ENCODE measurements at regions not wholly inside any gene's neighbourhood (a gene's known extent, or its start where the extent isn't known, plus 50 kb on each side); places are given as distances from the start of the nearest gene placed in this dataset.
"Not testable (repeated sequence)": the region's sequence is repeated elsewhere in the genome, so short reads cannot be mapped to it uniquely, and the experiment has no call there.

DNA sequence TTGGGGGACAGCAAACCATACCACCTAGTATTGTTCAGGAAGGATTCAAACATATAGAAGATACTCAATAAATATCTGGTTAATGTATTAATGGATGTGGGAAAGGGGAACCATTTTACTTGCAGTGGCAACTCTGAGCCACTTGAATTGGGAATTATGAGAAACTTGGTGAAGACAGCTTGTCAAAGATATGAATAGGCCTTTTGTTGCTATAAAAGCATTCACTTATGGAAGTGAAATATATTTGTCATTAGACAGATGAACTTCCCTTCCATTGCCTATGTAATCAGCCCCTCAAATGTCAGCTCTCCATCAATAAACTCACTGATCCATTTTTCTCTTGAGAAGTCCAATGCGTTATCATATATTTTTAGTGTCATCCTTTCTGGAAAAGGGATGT lies 56.1 kb downstream of the GPR85 start:
- DNase-seq (ENCODE audit: low read depth), result no peak

DNA sequence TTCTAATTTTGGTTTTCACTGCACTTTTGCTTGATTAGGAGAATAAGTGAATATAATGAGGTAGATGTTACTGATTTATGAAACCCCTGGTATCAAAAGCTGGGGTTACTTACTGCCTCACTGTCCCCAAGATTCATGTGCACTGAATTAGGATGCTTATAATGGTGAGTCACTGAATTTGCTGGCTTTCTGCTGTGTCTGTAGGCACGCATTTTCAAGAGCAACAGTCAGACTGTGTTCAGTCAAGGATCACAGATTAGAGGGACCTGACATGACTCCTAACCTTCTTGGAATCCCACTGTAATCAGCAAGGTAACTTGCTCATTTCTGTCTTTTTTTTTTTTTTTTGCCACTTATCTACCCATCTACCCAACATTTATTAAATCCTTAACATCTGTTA lies 59.7 kb downstream of the GPR85 start:
- peak; percentile 11 for DNase-seq (ENCODE audit: low read depth)

DNA sequence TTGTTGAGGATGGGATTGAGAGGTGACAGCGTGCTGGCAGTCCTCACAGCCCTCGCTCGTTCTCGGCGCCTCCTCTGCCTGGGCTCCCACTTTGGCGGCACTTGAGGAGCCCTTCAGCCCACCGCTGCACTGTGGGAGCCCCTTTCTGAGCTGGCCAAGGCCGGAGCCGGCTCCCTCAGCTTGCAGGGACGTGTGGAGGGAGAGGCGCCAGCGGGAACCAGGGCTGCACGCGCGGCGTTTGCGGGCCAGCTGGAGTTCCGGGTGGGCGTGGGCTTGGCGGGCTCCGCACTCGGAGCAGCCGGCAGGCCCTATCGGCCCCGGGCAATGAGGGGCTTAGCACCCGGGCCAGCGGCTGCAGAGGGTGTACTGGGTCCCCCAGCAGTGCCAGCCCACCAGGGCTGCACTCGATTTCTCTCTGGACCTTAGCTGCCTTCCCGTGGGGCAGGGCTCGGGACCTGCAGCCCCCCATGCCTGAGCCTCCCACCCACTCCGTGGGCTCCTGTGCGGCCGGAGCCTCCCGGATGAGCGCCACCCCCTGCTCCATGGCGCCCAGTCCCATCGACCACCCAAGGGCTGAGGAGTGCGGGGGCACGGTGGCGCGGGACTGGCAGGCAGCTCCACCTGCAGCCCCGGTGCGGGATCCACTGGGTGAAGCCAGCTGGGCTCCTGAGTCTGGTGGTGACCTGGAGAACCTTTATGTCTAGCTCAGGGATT lies 69.3 kb downstream of the GPR85 start:
- not testable (repeated sequence) for DNase-seq (ENCODE audit: low read depth)

DNA sequence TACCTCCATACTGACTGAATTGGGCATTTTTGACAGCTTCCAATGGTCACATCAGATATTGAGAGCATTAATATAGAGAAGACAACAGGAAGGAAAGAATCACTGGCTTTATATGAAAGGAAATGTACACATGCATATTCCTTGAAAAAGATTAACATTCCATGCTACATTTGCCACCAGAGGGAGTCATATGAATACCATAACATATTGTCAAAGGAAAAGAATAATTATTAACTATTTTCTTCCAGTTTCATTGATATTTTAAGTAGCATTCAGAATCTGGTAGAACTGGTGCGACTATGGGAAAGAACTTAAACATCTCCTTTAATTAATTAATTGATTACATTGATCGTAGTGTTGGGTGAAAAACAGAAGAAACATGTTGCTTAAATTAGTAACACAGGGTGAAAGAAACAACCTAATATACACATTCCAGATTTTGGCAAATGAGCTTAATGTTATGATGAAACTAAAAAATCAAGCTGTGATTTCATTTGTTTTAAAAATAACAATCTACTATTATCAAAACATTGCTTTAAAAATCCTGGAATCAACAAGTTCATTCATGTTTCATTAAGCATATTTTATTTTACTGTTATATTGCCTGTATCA lies 71.5 kb downstream of the GPR85 start:
- DNase-seq (ENCODE audit: low read depth), result no peak

DNA sequence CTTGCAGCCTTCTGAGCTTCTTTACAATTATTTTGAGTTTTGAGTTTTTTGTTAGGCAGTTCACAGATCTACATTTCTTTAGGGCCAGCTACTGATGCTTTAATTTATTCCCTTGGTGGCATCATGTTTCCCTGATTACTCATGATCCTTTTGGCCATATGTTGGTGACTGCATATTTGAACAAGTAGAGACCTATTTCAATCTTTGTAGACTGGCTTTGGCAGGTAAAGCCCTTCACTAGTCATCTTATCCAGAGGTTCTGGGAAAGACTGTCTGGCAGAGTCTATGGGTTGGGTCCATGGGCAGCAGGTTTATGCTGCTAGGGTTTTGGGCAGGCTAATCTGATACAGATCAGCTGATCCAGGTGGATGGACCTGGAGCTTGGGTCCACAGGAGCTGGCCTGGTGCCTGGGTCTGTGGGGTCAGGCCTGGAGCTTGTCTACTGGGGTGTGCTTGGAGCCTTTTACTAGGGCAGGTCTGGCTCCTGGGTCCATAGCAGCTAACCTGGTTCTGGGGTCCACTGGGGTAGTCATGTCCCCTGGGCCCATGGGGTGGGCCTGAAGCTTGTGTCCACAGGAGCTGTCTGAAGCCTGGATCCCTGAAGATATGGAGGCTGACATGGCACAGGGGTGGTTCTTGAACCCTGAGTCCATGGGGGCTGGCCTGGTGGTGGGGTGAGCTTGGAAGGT lies 72.7 kb downstream of the GPR85 start:
- DNase-seq (ENCODE audit: low read depth), result no peak

DNA sequence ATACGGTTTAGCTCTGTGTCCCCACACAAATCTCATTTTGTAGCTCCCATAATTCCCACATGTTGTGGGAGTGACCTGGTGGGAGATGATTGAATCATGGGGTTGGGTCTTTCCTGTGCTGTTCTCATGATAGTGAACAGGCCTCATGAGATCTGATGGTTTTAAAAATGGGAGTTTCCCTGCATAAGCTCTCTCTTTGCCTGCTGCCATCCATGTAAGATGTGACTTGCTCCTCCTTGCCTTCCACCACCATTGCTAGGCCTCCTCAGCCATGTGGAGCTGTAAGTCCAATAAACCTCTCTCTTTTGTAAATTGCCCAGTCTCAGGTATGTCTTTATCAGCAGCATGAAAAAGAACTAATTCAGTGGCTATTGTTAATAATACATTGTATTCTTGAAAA lies 73.8 kb downstream of the GPR85 start:
- not testable (repeated sequence) for DNase-seq (ENCODE audit: low read depth)

DNA sequence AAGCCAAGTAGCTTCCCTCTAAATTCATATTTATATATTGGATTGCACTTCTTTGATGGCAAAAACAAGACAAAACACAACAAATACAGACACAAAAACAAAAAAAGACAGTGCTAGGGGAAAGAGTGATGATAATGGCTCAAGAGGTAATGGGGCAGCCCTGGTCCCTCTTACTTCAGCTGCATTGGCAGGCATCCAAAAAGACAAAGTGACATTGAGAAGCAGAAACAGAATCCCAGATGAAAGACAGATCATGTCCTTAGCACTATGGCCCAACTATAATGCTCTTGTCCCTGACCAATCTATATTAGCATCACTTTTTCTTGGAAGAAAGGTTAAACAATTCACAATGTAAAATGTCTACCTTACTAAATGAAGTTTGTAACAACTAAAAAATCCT lies 76.2 kb downstream of the GPR85 start:
- DNase-seq (ENCODE audit: low read depth), result no peak

DNA sequence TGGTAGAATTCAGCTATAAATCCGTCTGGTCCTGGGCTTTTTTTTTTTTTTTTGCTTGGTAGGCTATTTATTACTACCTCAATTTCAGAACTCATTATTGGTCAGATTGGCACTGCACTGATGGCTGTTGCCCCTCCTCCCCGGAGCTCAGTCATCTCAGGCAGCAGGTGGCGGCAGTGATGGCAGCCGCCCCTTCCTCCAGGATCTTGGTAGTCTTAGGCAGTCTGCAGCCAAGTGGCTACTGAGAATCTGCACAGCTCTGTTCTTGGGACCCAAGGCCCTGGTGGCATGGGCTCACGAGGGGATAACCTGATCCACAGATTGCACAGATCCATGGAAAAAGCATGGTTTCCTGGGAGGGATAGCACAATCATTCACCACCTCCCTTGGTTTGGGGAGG lies 77.9 kb downstream of the GPR85 start:
- DNase-seq (ENCODE audit: low read depth), result no peak

DNA sequence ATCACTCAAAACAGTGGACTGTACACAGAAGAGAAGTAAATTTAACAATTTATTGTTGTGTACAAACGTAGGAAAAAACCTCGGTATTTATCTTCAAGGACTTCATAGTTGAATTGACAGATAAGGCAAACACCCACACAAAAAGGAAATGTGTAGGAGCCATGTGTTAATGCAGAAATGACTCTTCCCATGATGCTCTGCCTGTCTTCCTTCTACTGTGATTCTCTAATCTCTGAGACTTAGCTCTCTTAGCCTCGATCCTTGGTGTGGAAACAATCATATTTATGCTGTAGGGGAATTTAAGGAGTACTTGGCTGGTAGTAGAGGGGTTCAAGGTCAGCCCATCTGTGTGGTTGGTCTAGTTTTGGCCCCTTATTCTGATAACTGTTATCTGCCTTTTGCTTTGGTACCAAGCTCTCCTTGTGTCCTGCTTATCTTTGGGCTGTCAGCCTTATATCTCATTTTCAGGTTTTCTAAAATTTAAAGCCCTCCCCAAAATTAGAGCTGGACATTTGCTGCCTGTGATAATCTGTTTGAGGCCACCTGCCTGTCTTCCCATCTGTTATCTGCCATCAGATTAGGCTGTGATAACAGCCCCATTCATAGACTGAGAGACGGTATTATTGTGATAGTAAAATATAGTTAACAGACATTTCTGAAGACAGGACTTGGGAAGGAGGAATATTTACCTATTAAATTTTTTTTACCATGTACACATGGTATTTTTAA lies 81.7 kb downstream of the GPR85 start:
- no peak for DNase-seq (ENCODE audit: low read depth)

DNA sequence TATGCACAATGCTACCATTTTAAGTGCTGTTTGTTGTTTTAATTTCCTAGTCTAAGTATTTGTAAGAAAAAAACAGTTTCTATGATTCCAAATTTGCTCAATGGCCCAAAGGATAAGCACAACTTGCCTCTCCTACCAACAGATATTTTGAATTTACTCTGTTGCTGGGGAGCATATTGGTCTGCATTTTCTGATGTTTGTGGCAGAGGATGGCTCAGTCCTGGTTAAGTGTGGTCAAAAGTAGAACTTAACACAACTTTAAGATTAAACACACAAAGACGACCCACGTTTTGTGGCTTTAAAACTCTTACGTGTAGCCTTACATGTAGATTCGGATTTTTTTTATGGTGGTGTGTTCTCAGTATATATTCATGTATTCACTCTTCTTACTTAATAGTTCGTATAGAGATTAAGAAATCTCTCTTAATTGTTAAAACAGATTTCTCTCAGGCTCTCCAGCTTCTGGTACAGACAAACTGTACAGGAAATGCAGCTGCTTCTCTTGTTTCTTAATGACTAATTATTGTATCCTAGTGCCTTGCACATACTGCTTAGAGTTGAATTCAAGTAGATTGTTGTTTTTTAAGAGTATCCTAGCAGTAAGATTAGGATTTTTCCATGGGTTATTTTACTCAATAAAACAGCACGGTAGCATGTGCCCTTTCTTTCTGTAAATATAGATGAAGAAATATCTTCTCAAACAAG lies 86.2 kb downstream of the GPR85 start:
- no peak for DNase-seq (ENCODE audit: low read depth)

DNA sequence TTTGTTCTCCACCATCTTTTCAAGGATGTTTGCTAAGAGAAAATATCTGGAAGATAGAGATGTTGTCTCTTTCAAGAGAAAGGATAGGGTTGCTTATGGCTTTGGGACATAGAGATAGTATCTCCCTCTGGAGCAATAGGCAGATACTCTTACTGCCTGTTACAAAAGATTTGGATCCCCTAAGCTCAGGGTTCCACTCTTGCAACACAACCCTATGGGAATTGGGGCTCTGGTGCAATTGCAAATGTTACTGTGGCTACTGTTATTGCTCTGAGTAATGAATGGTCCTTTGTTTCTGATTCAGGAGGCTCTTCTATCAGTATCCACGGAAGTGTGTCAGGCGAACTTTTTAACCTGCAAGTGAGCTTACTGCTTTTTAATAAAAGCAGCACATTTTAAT lies 88.8 kb downstream of the GPR85 start:
- DNase-seq (ENCODE audit: low read depth), result no peak

DNA sequence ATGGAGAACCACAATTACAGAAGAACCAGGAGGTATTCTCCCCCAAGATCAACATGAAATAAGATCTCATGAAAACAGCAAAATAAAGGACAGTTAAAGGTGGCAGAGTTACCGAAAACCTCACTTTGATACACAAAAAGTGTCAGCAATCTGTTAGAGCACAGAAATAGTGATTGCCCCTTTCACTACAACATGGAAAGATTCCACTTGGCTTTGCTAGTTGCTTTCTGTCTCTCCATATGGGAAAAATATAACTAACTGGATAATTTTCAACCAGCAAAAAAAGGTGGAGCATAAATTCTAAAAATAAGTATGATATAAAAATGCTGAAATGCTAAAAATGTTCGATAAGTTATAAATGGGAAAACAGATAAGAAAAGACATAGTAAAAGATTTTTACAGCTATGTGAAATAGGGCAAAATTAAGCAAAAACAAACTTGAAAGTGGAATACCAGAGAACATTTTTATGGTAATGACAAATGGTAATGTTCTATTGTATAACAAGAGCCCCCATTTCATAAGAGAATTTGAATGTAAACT lies 90.2 kb downstream of the GPR85 start:
- no peak for DNase-seq (ENCODE audit: low read depth)

DNA sequence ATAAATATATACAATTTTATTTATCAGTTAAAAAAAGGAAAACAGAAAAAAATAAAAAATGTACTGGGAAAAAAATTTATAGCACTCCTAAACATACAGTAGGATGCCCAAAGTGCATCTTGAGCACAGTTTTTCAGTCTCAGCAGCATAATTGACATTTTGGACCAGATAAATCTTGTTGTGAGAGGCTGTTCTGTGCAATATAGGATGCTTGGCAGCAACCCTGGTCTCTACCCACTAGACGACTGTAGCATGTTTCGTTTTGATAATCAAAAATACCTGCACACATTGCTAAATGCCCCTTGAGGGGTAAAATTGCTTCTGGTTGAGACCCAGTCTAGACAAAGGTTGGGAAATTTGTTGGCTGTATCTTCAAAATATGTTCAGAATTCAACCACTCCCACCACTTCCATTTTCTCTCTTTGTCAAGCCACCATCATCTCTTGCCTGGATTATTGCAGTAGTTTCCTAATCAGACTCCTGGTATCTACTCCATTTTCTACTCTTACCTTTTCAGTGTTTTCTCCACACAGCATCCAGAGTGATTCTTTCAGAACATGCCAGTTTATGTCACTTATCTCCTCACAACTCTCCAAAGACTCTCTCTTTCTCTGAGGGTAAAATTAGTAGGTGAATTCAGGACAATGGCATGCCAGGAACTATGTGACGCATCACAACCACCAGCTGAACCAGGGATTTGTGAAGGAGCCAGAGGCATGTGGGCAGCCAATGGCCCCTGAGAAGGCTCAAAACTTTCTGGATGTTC lies 91.4 kb downstream of the GPR85 start:
- no peak for DNase-seq (ENCODE audit: low read depth)

DNA sequence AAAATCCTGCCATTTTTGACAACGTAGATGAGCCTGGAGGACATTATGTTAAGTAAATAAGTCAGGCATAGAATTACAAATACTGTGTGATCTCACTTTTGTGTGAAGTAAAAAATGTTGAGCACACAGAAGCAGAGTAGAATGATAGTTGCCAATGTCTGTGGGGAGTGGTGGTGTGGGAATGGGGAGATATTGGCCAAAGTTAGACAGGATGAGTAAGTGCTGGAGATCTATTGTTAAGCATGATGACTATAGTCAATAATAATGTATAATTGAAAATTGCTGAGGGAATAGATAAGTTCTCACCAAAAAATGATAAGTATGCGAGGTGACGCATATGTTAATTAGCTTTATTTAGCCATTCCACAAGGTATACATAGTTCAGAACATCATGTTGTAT lies 92.0 kb downstream of the GPR85 start:
- no peak for DNase-seq (ENCODE audit: low read depth)

DNA sequence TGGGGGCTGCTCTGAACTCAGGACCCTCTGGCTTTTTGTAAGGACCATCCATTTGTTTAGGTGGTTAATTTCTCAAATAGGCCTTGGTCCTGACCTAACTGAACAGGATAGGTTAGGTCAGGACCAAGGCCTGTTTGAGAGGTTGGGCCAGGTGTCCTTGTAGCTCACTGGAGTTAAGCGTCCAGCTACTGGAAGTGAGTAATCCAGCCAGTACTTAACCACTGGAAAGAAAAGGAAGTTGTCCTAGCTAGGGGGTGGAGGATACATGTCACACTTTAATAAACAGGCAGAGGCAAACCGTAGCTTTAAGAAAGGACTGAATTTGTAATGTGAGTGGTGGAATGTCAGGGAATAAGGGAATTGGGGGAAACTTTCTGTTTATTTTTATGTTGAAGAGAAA lies 96.0 kb downstream of the GPR85 start:
- no peak for DNase-seq (ENCODE audit: low read depth)

DNA sequence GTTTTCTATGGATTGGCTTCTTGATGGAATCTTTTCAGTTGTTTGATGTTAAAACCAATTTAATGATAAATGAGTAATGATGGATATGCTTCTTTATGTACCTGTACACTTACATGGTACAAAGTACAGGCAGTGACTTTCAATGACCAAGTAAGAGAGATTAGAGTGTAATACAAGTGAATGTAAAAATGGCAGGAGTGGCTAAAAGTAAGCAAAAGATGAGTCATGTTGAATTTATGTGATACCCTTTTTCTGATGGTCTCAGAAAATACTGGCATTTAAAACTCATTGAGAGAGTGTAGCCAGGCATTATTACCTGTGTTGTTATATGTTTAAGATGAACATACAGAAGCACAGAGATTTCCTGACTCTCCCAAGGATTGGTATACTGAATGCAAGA lies 97.1 kb downstream of the GPR85 start:
- DNase-seq (ENCODE audit: low read depth), result no peak

DNA sequence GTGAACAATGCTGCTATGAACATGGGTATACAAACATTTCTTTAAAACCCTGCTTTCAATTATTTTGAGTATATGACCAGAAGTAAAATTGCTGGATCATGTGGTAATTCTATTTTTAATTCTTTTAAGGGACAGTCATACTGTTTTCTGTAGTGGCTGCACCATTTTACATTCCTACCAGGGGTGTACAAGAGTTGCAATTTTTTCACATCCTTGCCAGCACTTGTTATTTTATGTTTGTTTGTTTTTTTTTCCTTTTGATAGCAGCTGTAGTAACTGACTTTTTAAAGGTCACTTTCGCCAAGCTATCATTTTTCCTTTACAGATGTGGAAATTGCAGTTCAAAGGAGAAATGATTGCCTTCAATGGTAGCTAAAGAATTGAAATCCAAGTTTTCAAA lies 99.5 kb downstream of the GPR85 start:
- DNase-seq (ENCODE audit: low read depth), result no peak

DNA sequence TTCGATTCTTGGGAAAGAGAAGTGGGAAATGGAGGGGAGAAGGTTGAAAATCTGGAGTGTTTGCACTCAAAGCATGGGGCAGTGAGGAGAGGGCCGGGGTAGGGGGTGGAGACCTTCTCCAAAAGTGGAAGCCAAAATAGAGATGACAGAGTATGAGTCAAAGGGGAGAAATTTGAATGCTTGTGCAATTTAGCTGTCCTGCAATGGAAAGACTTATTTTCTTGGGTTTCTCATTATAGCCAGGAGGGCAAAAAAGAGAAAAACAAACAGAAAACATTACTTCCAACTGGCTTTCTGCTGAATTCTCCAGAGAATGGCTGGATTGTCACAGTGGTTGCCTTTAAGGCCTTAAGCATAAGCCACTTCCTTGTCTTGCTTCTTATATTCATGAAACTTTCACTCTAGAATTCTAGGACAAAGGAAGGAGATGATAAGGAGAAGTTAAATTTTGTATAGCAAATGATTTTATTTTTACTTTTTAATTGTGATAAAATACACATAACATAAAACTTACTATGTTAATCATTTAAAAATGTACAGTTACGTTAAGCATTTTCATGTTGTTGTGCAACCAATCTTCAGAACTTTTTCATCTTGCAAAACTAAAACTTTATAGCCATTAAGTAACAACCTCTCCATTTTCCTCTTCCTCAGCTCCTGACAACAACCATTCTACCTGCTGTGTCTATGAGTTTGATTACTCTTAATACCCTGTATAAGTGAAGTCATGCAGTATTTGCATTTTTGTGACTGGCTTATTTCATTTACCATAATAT lies 100.2 kb downstream of the GPR85 start:
- DNase-seq (ENCODE audit: low read depth), result no peak

DNA sequence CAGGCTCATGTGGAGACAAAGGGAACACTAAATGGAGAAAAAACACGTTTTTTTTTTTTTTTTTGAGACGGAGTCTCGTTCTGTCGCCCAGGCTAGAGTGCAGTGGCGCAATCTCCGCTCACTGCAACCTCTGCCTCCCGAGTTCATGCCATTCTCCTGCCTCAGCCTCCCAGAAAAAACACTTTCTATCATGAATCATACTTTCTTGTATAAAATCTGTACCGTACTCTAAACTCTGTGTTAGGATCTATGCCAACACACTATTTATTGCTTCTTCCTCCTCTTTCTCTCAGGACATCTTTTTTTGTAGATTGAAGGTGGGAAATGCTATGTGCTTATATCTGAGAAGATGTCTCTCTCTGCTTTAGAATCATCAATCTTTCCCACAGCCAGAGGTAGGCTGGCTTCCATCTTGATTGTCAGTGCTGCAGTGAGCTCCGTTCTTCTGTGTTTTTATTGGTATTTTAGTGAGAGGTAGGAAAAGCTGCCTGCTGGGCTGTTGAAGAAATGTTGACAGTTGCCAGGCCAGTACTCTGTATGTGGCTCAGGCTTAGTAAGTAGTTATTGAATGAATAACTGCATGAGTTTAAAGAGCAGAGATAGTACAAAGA lies 101.1 kb downstream of the GPR85 start:
- DNase-seq (ENCODE audit: low read depth), result no peak

Measured in non-pigmented ciliary epithelial cell (primary cell).